Stimulated activated CD4-positive, alpha-beta T cell treated with anti-CD3 and anti-CD28 coated beads, TNF-alpha, amount 100 ng/mL, for 4 hours (primary cell): ENCODE measurements at regions not wholly inside any gene's neighbourhood (a gene's known extent, or its start where the extent isn't known, plus 50 kb on each side); places are given as distances from the start of the nearest gene placed in this dataset.
A peak's percentile ranks its signal among the peaks of the same experiment; 100 is the strongest.
"Not testable (repeated sequence)": the region's sequence is repeated elsewhere in the genome, so short reads cannot be mapped to it uniquely, and the experiment has no call there.

Experiments
- DNase-seq, 3 experiments: peaks; one replicate each; pipeline ENCODE4 v3.0.0-alpha.2; 2020; ENCODE audit warnings: low read depth in 3 of 3

DNA sequence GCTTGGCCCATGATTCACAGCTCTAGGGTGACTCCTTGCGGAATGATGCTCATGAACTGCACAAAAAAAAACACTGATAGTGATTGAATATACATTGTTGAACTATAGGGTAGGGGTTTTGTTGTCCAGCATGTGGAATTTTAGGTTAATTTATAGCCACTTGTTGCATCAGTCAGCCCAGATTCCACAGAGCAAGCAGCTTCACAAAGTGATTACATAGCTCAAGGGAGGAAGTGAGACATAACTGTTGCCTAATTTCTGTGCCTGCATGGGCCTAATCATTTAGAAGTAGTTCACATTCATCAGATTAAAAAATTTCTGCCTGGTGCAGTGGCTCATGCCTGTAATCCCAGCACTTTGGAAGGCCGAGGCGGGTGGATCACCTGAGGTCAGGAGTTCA, 142.2 kb upstream of the ZNF722 start:
- not testable (repeated sequence) for DNase-seq

DNA sequence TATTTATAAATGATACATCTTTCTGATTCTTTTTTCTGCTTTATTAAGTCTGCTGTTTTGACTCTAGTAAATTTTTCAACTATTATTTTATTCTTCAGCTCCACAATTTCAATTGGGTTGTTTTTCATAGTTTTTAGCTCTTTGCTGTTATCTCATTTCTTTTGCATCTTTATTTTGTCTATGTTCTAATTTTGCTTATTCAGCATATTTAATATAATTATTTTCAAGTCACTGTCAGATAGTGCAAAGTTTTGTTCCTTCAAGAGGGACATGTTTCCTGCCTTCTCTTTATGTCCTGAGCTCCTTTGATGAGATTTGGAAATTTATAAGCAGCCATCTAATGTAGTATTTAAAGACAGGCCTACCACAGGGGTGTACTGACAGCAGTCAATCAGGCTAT, 131.5 kb upstream of the ZNF722 start:
- DNase-seq = no peak

DNA sequence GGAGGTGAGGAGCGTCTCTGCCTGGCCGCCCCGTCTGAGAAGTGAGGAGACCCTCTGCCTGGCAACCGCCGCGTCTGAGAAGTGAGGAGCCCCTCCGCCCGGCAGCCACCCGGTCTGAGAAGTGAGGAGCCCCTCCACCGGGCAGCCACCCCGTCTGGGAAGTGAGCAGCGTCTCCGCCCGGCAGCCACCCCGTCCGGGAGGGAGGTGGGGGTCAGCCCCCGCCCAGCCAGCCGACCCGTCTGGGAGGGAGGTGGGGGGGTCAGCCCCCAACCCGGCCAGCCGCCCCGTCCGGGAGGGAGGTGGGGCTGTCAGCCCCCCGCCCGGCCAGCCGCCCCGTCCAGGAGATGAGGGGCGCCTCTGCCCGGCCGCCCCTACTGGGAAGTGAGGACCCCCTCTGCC, 124.4 kb upstream of the ZNF722 start:
- not testable (repeated sequence) for DNase-seq

DNA sequence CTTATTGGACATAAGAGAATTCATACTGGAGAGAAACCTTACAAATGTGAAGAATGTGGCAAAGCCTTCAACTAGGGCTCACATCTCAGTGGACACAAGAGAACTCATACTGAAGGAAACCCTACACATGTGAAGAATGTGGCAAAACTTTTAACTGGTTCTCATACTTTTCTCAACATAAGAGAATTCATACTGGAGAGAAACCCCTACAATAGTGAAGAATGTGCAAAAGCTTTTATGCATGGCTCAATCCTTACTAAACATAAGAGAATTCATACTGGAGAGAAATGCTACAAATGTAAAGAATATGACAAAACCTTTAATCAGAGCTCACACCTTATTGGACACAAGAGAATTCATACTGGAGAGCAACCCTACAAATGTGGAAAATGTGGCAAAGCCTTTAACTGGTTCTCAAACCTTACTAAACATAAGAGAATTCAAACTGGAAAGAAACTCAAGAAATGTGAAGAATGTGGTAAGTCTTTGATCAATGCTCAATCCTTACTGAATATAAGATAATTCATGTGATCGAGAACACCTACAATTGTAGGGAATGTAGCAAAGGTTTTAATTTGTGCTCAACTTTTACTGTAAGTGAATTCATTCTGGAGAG, 121.8 kb upstream of the ZNF722 start:
- no peak for DNase-seq

DNA sequence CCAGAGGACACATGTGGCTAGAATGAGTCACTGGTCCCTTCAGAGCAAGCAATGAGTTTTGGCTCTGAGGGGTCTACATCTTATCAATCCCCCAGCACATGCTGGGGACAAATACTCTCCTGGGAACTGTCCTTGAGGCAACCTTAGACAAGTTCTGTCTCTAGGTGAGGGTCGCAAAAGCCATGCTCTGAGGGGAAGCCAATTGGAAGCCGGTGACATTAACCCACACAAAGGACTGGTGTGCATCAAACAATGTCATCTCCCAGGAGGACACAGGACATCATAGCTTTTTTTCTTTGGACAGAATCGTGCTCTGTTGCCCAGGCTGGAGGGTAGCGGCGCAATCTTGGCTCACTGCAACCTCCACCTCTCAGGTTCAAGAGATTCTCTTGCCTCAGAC, 111.6 kb upstream of the ZNF722 start:
- DNase-seq = no peak

DNA sequence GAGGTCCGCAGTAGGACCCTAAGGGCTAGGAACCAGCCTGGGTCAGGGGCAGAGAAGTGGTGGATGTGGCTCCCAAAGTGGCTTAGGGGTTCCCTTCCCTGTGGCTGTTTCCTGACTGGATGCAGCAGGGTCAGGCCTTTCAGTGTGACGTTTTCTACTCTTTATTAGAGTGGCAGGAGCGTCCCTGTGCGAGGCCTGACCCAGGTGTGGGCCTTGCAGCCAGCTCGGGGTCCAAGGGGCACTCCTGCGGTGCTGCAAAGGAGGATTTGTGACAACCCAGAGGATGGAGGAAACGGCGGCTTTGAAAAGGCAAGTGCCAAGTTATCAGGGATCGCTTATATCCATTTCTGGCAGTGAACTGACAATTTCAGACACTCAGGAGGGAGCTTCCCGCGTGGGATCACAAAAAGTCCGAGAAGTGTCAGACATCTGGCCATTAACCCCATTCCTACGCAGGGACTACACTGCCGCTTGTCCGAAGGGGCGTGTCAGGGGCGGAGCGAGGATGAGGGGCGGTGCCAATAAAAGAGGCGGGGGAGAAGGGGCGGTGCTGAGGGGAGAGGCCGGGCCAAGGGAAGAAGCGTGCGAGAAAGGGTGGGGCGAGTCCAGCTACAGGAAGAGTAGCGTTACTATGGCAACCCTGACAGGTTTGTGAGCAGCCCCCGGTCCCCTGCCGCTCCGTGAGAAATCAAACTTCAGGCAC, 98.8 kb upstream of the ZNF722 start:
- DNase-seq = peak; percentile 61 to 75 (median 67)

DNA sequence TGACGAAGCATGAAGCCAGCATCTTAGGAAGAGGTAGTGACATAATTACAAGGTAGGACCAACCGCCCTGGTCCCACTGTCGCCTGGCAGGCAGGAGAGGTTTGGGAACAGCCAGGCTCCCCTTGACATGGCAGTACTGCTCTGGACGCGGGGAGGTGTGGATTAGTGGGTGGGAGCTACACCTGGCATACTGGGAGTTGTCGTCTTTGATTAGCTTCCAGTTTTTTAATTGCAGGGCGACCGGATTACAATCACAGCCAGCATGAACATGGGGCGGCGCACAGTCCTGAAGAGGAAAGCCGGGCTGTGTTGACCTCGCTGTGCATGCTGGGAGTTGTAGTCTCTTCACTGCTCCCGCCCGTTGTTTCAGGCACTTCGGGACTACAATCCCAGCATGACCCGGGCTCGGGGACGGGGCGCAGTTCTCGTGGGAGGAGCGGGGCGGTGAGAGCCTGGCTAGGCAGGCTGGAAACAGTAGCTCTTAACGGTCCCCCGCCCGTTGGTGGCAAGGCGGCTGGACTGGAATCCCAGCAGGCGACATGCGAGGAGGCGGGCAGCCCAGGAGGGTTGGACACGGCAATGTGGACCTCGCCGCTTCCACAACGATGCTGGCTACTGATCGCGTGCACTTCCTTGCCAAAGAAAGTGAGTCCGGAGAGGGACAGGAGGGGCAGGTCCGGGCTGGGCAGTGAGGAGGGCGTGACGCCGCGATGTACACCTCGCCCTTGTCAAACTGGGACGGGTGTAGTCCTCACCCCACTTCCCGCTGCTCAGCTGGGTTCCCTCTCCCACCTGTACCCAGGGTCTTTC, 98.0 kb upstream of the ZNF722 start:
- peak; percentile 57 to 86 (median 83) for DNase-seq

DNA sequence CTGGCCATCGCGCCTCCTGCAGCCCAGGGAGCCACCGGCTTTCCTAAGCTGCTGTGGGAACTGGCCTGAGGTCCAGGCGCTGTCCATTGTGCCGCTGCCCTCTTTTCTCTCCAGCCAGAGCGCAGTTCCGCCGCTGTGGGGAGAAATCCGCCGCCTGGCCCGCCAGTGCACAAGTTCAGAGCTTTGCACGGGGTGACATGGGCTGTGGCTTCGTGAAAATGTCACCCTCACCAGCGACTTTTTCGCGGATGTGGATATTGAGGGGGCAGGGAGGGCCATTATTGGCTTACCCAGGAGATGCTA, 97.5 kb upstream of the ZNF722 start:
- DNase-seq = not testable (repeated sequence)

DNA sequence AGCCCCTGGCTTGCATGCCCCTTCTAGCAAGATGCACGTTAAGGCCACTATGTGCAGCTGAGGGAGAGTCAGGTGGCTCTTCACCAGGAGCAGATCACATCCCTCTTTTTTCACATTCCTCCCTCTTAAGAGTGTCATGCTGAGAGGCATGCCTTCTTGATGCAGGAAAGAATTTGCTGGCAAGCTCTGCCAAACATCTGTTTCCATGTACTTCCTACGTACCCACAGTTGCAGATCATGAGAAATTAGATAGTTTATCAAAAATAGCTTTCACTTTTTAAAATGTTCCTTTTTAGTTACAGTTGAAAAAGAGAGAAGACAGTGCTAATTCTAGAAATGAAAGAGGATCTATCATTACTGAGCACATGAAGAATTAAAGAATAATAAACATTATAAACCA, 79.7 kb upstream of the ZNF722 start:
- DNase-seq = no peak

DNA sequence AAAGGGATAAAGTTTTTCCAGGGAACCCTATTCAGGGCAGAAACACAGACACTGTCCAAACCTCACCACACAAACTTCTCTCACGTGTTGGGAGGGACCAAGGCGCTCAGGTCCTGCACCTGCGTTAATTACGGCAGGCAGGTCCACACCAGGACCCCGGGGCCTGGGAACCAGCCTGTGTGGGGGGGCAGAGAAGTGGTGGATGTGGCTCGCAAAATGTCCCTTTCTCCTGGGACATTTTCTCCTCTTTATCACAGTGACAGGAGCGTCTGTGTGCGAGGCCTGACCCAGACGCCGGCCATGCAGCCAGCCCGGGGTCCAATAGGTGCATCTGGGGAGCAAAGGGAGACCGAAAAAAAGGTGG, 73.4 kb upstream of the ZNF722 start:
- DNase-seq = no peak

DNA sequence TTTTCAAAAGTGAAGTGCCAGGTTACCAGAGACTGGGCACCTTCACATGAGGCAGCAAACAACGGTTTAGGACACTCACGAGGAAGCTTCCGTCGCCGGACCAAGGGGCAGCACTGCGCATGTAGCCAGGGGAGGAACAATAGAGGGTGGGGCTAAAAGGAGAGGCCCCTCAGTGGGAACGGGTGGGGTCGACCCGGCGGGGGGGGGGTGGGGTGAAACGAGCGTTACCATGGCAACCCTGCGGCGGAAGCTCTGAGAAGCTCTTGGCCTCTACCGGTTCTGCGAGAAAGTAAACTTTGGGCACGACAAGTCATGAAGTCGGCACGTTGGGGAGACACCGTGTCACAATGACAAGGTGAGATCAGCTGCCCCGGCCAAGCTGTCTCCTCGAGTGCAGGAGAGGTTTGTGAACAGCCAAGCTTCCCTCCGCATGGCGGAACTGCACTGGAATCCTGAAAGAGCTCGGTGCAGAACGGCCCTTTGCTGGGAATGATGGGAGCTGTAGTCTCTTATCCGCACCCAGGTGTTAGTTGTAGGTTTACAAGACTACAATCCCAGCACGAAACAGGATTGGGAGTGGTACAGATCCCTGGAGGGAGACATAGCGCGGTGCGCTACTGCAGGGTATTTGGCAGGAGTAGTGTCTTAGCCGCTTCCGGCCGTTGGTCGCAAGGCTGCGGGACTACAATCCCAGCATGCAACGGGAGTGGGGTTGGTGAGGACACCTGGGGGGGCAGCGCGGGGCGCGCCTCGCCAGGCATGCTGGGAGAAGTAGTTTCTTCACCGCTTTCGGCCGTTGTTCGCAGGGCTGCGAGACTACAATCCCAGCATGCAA, 72.8 kb upstream of the ZNF722 start:
- DNase-seq = peak; percentile 71 to 85 (median 78)

DNA sequence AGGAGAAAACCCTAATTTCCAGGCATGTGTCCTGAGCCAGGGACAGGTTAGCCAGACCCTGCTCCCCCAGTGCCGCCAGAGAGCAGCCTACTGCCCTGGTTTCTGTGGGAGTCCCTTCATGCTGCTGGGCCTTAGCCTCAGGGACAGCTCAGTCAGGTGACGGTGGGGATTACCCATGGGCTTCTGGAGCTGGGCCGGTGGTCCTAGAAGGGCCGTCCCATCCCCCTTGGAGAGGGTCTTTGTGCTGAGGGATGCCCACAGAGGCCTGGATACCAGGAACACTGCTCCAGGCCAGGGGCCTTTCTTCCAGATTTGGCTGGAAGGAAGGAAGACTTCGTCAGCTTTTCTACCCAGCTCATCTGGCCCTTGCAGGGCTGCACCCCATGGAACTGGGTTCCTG, 71.4 kb upstream of the ZNF722 start:
- no peak for DNase-seq

DNA sequence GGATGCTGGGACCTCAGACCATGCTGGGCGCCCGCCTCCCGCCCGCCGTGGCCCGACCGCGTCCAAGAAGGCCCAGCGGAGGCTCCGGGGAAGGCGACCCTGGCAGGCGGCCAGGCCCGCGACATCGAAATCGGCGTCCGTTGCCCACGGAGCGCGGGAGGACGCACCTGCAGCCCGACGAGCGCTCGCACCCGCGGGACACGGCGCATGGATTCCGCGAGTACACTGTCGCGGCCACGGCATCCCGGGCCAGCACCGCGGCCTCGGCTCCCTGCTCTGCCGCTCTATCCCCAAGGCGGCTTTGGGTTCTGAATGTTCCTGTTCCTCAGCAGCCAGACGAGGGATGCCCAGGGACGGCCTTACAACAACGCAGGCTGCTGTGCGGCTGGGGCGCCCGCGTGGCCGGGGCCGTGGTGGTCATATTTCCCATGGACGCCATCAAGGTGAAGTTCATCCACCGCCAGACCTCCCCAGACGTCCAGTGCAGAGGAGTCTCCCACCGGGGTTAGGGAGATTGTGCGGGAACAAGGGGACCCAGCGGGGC, 67.5 kb upstream of the ZNF722 start:
- no peak for DNase-seq

DNA sequence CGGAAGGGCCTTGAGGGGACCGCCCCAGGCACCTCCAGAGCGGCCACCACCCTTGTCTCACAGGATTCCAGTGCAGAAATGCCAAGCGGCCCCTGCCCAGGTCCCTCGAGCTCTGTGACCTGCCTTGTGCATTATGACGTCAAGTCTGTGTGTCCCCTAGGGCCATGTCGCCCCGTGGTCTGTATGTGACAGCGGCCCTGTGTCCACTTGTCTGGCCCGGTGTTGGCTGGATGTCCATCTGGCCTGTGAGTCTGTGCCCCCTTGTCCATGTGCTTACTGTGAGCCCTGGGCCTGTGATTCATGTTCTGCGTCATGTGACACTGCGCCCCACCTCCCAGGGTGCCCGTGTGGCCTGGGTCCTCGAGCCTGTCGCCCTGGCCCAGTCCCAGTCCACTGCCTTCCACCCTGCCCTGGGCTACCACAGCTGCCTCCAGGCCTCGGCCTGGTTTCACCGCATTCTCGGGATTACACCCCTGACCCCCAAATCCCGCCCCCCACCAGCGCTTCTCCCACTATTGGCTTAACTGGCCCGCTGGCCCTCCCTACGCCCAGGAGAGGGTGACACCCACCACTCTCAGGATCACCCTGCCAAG, 66.6 kb upstream of the ZNF722 start:
- no peak for DNase-seq
